Prostate gland (tissue), 2 donors: ENCODE measurements at regions not wholly inside any gene's neighbourhood (a gene's known extent, or its start where the extent isn't known, plus 50 kb on each side); places are given as distances from the start of the nearest gene placed in this dataset.
A peak's percentile ranks its signal among the peaks of the same experiment; 100 is the strongest.

Source experiments
- DNase-seq: peaks from one replicate; pipeline ENCODE4 v3.0.0-alpha.2; 2019; ENCODE audit warnings: low spot score
- H3K27ac ChIP-seq, 2 donors: fragments of 200-600 bp; sonication (generic); 2 replicates each; pipeline ENCODE4 v1.5.1; 2017 to 2019
- H3K27me3 ChIP-seq: fragments of 200-600 bp; sonication (generic); replicated peaks from 2 replicates; pipeline ENCODE4 v1.5.1; 2019; ENCODE audit not compliant: insufficient read depth
- H3K36me3 ChIP-seq, 2 donors: fragments of 200-600 bp; sonication (generic); 1 replicate in 1 of 2; 2 replicates in 1 of 2; pipeline versions ENCODE4 v1.5.1 to v1.8.1; 2017 to 2019
- H3K4me1 ChIP-seq: fragments of 200-600 bp; sonication (generic); replicated peaks from 2 replicates; pipeline ENCODE4 v1.5.1; 2019
- H3K4me3 ChIP-seq, 2 donors: fragments of 200-600 bp; sonication (generic); 2 replicates each; pipeline ENCODE4 v1.5.1; 2017 to 2019
- H3K9me3 ChIP-seq: fragments of 200-600 bp; sonication (generic); 2 replicates; pipeline ENCODE4 v1.5.1; 2017
- POLR2A ChIP-seq: fragments of 450-650 bp; IDR thresholded peaks from one replicate; pipeline ENCODE4 v1.6.1; 2016; ENCODE audit warnings: antibody characterized with exemption, mild to moderate bottlenecking
- POLR2AphosphoS5 ChIP-seq: sonication (generic); formaldehyde crosslinking; IDR thresholded peaks from one replicate; pipeline ENCODE4 v1.6.1; 2017; ENCODE audit warnings: antibody characterized with exemption
- WGBS: methylation state at CpG from one replicate; pipeline ENCODE4 v1.1.5; 2018; 5-methylcytosine and 5-hydroxymethylcytosine counted together
- intact Hi-C: fragments of 100-400 bp; cut with DNase I; formaldehyde crosslinking; loops from one replicate; pipeline ENCODE4 v1.14.2; 2022
- TF ChIP-seq, protein P1 (sequence below), 4 experiments: fragments of 200-600 bp in 2 of 4; fragments of 450-650 bp in 2 of 4; sonication (generic) in 2 of 4; IDR thresholded peaks; 1 replicate in 3 of 4; 2 replicates in 1 of 4; pipeline ENCODE4 v1.5.1; 2016 to 2019; ENCODE audit warnings: antibody characterized with exemption in 4 of 4, mild to moderate bottlenecking in 2 of 4, moderate library complexity in 2 of 4

DNA sequence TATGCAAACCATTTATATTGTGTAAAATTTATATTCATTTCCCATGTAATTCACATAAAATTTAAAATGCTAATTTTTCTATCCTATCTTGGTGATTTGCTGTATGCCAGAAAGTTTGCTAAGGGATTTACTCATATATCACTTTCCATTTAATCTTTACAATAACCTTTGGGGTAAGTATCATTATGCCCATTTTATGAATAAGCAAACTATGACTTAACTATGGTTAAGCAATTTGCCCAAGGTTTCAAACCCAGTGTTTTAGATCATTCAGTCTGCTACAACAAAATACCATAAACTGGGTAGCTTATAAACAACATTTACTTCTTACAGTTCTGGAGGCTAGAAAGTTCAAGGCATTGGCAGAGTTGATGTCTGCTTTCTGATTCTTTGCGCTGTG lies 246.4 kb upstream of the TMEM161B start:
- DNase-seq: no peak
- TF ChIP-seq, protein P1, sequence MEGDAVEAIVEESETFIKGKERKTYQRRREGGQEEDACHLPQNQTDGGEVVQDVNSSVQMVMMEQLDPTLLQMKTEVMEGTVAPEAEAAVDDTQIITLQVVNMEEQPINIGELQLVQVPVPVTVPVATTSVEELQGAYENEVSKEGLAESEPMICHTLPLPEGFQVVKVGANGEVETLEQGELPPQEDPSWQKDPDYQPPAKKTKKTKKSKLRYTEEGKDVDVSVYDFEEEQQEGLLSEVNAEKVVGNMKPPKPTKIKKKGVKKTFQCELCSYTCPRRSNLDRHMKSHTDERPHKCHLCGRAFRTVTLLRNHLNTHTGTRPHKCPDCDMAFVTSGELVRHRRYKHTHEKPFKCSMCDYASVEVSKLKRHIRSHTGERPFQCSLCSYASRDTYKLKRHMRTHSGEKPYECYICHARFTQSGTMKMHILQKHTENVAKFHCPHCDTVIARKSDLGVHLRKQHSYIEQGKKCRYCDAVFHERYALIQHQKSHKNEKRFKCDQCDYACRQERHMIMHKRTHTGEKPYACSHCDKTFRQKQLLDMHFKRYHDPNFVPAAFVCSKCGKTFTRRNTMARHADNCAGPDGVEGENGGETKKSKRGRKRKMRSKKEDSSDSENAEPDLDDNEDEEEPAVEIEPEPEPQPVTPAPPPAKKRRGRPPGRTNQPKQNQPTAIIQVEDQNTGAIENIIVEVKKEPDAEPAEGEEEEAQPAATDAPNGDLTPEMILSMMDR (IDR thresholded peaks at IDR 0.05): no peak
- TF ChIP-seq POLR2A (no peak), POLR2AphosphoS5 (no peak)
- 90% methylated on average over 1 of the region's 1 CpG for WGBS
- no peaks in the 10 kb centered on the region for H3K36me3 ChIP-seq
- no peaks in the 10 kb centered on the region for H3K27me3 ChIP-seq
- no peaks in the 10 kb centered on the region for H3K9me3 ChIP-seq
- intact Hi-C loops: no loop called here
- H3K4me1 ChIP-seq: no peaks in the 10 kb centered on the region
- no peak overlapping the region for H3K4me3 ChIP-seq
- no peak overlapping the region for H3K27ac ChIP-seq

GRCh38 chr5:88509403-88509802 lies 240.8 kb upstream of the TMEM161B start:
- Histone ChIP-seq H3K4me3 (no peak overlapping the region), H3K27me3 (no peaks in the 10 kb centered on the region), H3K9me3 (no peaks in the 10 kb centered on the region), H3K27ac (no peak overlapping the region), H3K36me3 (no peaks in the 10 kb centered on the region), H3K4me1 (no peaks in the 10 kb centered on the region)
- intact Hi-C loops: no loop called here
- 66% methylated on average over 3 of the region's 3 CpGs for WGBS
- TF ChIP-seq POLR2AphosphoS5 (no peak), POLR2A (no peak)
- TF ChIP-seq, protein P1 (IDR thresholded peaks at IDR 0.05): no peak
- DNase-seq: no peak

GRCh38 chr5:88507261-88507660 lies 238.6 kb upstream of the TMEM161B start:
- 82% methylated on average over 4 of the region's 4 CpGs for WGBS
- TF ChIP-seq, protein P1 (IDR thresholded peaks at IDR 0.05): no peak
- Histone ChIP-seq H3K9me3 (no peaks in the 10 kb centered on the region), H3K27ac (no peak overlapping the region), H3K4me1 (no peaks in the 10 kb centered on the region), H3K4me3 (no peak overlapping the region), H3K27me3 (no peaks in the 10 kb centered on the region), H3K36me3 (no peaks in the 10 kb centered on the region)
- no peak for DNase-seq
- intact Hi-C loops: no loop called here

- DNase-seq: no peak
- H3K27me3 ChIP-seq: no peaks in the 10 kb centered on the region
- H3K4me1 ChIP-seq: no peaks in the 10 kb centered on the region
- TF ChIP-seq POLR2AphosphoS5 (no peak), POLR2A (no peak)
- TF ChIP-seq, protein P1 (IDR thresholded peaks at IDR 0.05): no peak
- WGBS: 70% methylated on average over 3 of the region's 3 CpGs
- H3K36me3 ChIP-seq: no peaks in the 10 kb centered on the region
- intact Hi-C loops: no loop called here
- H3K27ac ChIP-seq: no peak overlapping the region
- H3K9me3 ChIP-seq: no peaks in the 10 kb centered on the region
- no peak overlapping the region for H3K4me3 ChIP-seq
Observed at GRCh38 chr5:88503406-88503805, 234.8 kb upstream of the TMEM161B start.

- intact Hi-C loops: no loop called here
Observed at GRCh38 chr5:88503041-88503345, 234.3 kb upstream of the TMEM161B start.

More at GRCh38 chr5:88503041-88503345, 234.3 kb upstream of the TMEM161B start:
- Histone ChIP-seq H3K4me1 (no peaks in the 10 kb centered on the region), H3K27me3 (no peaks in the 10 kb centered on the region), H3K4me3 (peak overlapping the region; percentile 11 to 22), H3K9me3 (no peaks in the 10 kb centered on the region), H3K27ac (peak overlapping the region in 1 of 2 donors; percentile 21), H3K36me3 (no peaks in the 10 kb centered on the region)
- DNase-seq: no peak
- TF ChIP-seq, protein P1 (IDR thresholded peaks at IDR 0.05): no peak
- TF ChIP-seq POLR2AphosphoS5: no peak
- no peak for TF ChIP-seq POLR2A
- WGBS: 20% methylated on average over 2 of the region's 2 CpGs
